ENCODE measurements at regions not wholly inside any gene's neighbourhood (a gene's known extent, or its start where the extent isn't known, plus 50 kb on each side); places are given as distances from the start of the nearest gene placed in this dataset.

GRCh38 chr7:19442016-19442785 is 266.6 kb downstream of the POLR1F start:
- no peak for DNase-seq
- Histone ChIP-seq H3K4me1 (ENCODE audit: insufficient read depth) (no peaks in the 10 kb centered on the region), H3K9me3 (no peaks in the 10 kb centered on the region), H3K4me3 (no peak overlapping the region), H3K27me3 (no peaks in the 10 kb centered on the region), H3K27ac (no peak overlapping the region), H3K36me3 (no peaks in the 10 kb centered on the region)
- intact Hi-C loops (cut with DNase I), result no loop called here
- 52 to 66% (median 63%) methylated on average over 4 of the region's 4 CpGs for WGBS, 3 donors
- TF ChIP-seq POLR2A (IDR thresholded peaks at IDR 0.05) (no peak), EP300 (IDR thresholded peaks at IDR 0.05) (no peak), CTCF (IDR thresholded peaks at IDR 0.05) (no peak)

GRCh38 chr7:19439517-19439916 is 269.3 kb downstream of the POLR1F start:
- intact Hi-C loops (cut with DNase I), result no loop called here
- 72 to 79% (median 73%) methylated on average over 3 of the region's 3 CpGs for WGBS, 3 donors
- no peaks in the 10 kb centered on the region for H3K4me1 ChIP-seq (ENCODE audit: insufficient read depth)
- no peaks in the 10 kb centered on the region for H3K27me3 ChIP-seq
- no peaks in the 10 kb centered on the region for H3K9me3 ChIP-seq
- TF ChIP-seq EP300 (IDR thresholded peaks at IDR 0.05), result no peak
- TF ChIP-seq CTCF (IDR thresholded peaks at IDR 0.05), result no peak
- TF ChIP-seq POLR2A (IDR thresholded peaks at IDR 0.05), result no peak
- DNase-seq, result no peak
- no peak overlapping the region for H3K27ac ChIP-seq
- H3K36me3 ChIP-seq, result no peaks in the 10 kb centered on the region
- H3K4me3 ChIP-seq, result no peak overlapping the region

GRCh38 chr7:19437446-19437845 is 271.4 kb downstream of the POLR1F start:
- WGBS, 3 donors, result 72 to 83% (median 81%) methylated on average over 1 of the region's 1 CpG
- intact Hi-C loops (cut with DNase I), result no loop called here
- Histone ChIP-seq H3K9me3 (no peaks in the 10 kb centered on the region), H3K36me3 (no peaks in the 10 kb centered on the region), H3K27ac (no peak overlapping the region), H3K4me3 (no peak overlapping the region), H3K4me1 (ENCODE audit: insufficient read depth) (no peaks in the 10 kb centered on the region), H3K27me3 (no peaks in the 10 kb centered on the region)
- no peak for DNase-seq
- no peak for TF ChIP-seq POLR2A (IDR thresholded peaks at IDR 0.05)

- Histone ChIP-seq H3K4me3 (no peak overlapping the region), H3K9me3 (no peaks in the 10 kb centered on the region), H3K27ac (no peak overlapping the region), H3K36me3 (no peaks in the 10 kb centered on the region), H3K27me3 (no peaks in the 10 kb centered on the region), H3K4me1 (ENCODE audit: insufficient read depth) (no peaks in the 10 kb centered on the region)
- intact Hi-C loops (cut with DNase I), result no loop called here
- DNase-seq, result no peak
- no peak for TF ChIP-seq CTCF (IDR thresholded peaks at IDR 0.05)
- TF ChIP-seq POLR2A (IDR thresholded peaks at IDR 0.05), result no peak
- no peak for TF ChIP-seq EP300 (IDR thresholded peaks at IDR 0.05)
- WGBS, 3 donors, result 83 to 92% (median 88%) methylated on average over 3 of the region's 3 CpGs
Measured at GRCh38 chr7:19427944-19428343, 280.9 kb downstream of the POLR1F start.

GRCh38 chr7:19421861-19422260 is 276.6 kb upstream of the FERD3L start:
- 86 to 88% (median 87%) methylated on average over 1 of the region's 1 CpG for WGBS, 3 donors
- Histone ChIP-seq H3K27me3 (no peaks in the 10 kb centered on the region), H3K27ac (no peak overlapping the region), H3K4me1 (ENCODE audit: insufficient read depth) (no peaks in the 10 kb centered on the region), H3K9me3 (no peaks in the 10 kb centered on the region), H3K36me3 (no peaks in the 10 kb centered on the region), H3K4me3 (no peak overlapping the region)
- no peak for TF ChIP-seq EP300 (IDR thresholded peaks at IDR 0.05)
- TF ChIP-seq POLR2A (IDR thresholded peaks at IDR 0.05), result no peak
- no peak for TF ChIP-seq CTCF (IDR thresholded peaks at IDR 0.05)
- no peak for DNase-seq
- intact Hi-C loops (cut with DNase I), result no loop called here
